ENCODE measurements at regions not wholly inside any gene's neighbourhood (a gene's known extent, or its start where the extent isn't known, plus 50 kb on each side); places are given as distances from the start of the nearest gene placed in this dataset.

DNA sequence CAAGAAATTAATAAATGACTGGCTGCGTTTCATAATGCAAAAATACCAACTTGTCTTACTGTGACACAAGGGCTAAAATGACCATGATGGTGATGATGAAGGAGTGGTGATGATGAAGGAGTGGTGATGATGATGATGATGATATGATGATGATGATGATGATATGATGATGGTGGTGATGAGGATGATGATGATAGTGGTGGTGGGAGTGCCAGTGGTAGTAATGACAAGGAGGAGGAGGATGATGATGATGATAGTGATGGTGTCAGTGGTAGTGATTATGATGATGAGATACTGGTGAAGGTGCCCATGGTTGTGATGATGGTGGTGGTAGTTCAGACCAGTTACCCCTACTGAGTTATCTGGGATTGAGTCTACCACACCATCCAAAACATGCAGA is 265.9 kb downstream of the FGFR2 start:
- no peak for DNase-seq (ENCODE audit: low spot score)

DNA sequence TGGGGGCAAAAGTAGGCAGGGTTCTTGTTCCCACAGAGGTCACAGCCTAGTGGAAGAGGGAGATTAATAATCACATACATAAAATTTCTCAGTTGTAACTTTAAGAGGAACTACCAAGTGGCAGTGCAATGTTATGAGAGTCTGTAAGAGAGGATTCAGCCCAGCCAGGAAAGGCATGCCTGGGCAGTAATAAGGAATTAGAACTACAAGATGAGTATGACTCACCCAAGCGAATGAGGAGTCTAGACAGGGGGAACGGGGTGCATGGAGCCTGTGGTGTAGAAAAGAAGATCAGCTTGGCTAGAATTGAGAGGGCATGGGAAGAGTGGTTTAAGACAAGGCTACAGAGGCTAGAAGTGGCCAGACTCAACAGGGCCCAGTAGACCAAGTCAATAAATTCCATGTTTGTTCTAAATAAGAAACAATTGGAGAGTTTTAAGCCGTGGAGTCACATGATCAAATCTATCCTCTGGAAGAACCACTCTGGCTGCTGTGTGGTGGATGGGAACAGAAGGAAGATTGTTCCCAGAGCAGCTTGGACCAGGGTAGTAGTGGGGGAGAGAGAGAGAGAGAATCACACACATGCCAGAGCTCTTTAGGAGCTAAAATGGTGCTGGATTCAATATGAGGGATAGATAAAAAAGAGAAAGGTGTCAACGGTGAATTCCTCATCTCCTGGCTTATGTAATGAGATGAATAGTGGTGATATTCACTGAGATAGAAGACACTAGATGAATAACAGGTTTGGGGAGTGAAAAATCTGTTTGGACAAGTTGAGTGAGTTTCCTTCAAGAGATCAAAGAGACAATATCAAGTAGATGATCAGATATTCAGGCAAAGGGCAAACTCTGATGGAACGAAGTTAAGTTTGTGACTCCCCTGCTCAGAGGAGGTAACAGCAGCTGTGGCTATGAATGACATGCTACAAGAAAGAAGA is 265.1 kb downstream of the FGFR2 start:
- DNase-seq (ENCODE audit: low spot score) = no peak

DNA sequence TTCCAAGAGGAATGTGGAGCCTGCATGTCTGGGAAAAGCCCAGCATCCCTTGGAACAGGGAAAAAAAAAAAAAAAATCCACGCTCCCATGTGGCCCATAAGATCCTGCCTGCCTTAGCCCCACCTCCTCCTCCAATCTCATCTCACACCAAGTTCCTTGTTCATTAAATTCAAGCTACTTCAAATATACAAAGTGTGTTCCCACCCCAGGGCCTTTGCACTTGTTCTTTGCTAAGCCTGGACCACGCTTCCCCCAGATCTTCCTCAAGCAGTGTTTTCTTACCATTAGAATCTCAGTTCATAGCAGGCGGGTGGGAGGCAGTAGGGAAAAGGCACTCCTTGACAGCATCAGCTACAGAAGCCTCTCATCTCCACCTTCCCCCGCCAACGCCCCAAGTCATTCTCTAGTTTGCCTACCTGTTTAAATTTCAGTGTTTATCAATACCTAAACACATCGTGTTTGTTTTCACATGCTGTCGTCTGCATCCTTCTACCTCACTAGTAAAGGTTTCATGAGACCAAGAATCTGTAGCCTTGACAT is 262.8 kb downstream of the FGFR2 start:
- no peak for DNase-seq (ENCODE audit: low spot score)

DNA sequence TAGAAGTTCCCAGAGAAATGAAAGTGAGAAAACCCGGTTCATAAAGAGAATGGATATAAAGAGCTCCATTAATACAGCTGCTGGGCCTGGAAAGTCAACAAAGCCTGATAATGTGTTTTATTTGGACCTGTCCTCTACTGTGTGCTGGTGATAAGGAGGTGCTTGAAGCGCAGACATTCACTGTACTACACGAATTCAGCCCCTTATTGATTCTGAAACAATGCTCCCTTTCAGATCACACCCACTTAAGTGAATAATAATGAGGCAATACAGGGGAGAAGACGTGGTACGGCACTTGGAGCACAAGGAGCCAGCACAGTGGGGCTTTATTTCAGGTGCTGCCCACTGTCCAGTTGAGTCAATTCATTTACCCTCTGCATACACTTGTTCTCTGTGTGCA is 260.8 kb downstream of the FGFR2 start:
- DNase-seq (ENCODE audit: low spot score) = no peak

DNA sequence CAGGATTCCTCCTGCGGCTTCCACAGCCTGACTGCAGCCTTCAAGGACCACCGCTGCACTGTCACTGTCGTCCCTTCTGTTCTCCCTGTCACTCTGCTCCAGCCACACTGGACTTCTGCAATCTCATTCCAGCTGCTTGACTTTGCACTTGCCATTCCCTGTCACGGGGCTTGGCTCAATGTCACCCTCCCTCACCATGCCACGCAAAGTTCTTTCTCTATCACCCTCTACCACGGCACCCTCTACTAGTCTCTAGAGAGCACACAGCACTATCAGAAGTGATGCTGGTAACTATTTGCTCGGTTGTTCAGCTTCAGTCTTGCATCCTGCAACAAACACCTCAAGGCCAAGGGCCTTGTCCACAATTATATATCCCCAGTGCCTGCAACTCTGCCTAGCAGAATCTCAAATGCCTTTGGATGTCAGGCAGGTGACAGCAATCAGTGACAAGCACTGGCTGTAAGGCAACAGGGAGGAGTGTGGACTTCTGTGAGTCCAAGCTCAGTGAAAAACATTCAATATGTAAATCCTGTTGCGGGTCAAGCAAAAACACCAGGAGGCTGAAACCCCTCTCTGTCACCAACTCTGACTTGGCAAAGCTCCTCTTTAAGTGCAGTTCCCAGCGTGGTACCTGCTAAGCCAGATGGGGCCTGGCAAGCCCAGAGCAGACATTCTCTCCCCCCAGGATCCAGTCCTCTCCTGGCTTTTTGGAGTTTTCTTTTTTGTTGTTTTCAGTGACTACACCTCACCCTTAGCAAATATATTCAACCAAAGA is 259.9 kb downstream of the FGFR2 start:
- no peak for DNase-seq (ENCODE audit: low spot score)

DNA sequence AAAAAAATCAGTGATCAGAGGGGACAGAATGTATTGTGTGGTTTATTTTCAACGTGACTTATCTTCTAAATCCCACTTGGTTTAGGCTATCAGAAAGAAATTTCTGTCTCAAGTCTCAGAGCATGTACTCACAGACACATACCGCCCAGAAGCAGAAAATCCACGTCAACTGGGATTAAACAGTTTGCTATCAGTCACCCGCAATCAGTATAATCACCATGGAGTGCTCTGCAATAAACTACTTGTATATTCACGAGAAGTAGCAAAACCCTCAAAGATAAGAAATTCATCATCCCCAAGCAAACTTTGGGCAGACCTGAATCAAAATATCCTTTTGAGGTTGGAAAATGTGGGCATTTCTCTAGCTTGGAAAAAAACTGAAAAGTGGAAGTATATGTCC is 259.1 kb downstream of the FGFR2 start:
- no peak for DNase-seq (ENCODE audit: low spot score)

DNA sequence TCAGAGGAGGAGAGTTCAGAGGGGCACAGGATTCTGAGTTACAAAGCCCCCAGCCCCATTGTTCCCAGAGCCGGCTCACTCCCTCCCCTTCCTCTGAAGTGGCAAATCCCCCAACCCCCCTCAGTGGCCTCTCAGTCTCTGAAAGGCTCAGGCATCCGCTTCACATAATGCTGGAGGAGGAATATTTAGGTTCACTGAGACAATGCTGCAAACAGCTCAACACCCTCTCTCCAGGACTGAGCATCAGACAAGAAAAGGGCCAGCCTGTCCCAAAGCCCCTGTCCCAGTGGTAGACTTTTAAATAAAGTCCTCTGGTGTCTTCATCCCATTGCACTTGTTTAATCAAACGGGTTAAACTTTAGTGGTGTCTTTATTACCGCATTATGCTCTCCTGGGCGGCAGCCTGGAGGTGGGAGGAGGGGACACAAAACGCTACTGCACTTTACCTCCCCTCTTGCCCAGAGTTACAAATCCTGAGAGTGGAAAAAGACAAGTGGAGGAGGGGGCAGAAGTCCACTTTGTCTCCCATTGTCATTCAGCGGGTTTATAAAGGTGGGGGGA is 257.9 kb downstream of the FGFR2 start:
- DNase-seq (ENCODE audit: low spot score) = no peak

DNA sequence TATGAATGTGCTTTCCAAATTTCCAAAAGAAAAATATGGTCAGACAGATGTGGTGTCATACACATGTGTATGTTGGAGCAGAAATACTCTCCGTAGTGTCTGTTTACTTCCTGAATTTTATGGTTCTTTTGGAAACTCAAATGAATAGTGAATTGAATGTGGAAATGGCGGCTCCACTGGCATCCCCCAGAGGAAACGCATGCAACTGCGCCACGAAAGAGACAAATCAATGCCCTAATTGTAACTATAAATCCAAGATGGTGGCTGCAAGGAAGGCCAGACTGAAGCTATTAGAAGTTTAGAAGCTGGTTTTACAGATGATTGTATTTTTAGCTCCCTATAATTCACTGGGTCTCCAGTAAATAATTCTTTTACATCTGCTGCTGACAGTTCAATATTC is 246.7 kb downstream of the FGFR2 start:
- no peak for DNase-seq (ENCODE audit: low spot score)

DNA sequence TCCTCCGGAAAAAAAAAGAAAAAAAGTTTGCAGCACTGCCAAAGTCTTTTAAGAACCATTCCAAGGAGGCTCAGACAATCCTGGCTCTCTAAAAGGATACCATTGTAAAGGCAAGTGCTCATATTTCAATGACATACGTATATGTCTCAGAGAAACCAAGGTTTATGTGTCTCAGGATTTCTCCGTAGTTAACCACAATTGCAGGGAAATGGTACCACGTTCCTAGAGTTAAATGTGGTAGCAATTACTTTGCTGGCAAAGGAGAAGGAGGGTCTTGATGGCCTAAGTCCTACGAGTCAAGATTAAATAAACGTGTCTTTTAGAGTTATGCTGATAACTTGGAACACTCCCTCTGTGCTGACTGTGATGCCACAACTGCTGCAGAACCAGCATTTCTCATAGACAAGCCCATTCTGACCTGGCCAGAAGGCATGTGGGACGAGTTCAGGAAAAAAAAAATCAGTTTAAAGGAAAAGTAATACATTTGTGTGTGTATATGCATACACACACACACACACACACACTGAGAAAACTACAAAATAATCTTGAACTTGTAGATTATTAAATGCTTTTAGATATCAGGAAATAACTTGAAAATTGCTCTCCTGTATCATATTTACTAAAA is 245.9 kb downstream of the FGFR2 start:
- DNase-seq (ENCODE audit: low spot score) = no peak

DNA sequence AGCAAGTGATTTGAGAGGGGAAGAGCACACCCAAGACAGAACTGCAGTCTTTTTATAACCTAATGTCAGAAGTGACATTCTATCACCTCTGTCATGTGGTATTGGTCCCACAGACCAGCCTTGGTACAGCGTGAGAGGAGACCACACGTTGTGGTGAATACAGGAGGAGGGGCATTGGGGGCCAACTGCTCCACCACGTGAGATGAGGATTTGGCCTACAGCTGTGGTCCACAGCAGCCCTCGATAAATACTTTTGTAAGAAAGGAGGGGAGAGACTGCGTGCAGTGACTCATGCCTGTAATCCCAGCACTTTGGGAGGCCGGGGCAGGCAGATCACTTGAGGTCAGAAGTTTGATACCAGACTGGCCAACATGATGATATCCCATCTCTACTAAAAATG is 243.1 kb downstream of the FGFR2 start:
- DNase-seq (ENCODE audit: low spot score) = no peak

DNA sequence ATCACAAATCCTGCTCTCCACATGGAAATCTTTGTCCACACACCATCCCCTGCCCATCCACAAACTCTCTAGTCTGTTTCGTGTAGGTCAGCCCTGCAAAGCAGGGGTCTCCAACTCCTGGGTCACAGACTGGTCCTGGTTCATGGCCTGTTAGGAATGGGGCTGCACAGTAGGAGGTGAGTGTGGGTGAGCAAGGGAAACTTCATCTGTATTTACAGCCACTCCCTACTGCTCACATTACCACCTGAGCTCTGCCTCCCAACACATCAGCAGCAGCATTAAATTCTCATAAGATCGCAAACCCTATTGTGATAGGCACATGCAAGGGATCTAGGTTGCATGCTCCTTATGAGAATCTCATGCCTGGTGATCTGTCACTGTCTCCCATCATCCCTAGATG is 242.1 kb downstream of the FGFR2 start:
- no peak for DNase-seq (ENCODE audit: low spot score)

DNA sequence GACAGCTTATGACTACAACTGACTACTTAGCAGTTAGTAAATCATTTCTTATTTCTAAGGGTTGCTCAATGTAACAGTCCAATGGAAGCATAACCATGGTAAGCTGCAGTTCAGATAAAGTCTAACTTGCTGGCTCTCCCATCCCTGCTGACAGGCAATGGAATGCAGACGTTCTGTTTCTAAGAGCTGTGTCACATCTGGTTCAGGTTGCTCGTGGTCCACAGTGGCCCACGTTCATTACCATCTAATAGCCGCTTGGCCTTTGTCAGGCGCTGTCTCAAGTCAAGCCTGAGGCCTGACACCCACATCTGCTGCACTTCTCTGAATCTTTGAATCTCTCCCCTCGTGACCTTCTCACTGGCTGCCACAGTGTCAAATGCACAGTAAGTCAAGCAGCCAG is 240.8 kb downstream of the FGFR2 start:
- DNase-seq (ENCODE audit: low spot score) = no peak

DNA sequence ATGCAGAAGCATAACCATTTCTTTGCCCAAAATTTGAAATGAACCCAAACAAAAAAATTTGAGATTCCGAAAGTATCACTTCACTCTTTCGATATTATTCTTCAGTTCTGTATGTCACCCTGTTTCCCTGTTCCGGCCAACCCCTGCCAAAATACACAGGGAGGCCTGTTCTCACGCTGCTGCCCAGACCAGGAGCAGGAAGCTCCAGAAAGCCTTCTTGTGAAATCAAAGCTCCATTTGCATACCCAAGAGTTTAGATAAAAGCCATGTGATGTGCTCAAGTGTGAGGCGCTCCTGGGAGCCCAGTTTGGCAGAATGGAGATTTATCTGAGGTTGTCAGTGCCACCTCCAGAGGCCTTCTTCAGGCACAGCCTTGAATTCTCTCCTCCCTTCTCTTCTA is 236.2 kb downstream of the FGFR2 start:
- DNase-seq (ENCODE audit: low spot score) = no peak

DNA sequence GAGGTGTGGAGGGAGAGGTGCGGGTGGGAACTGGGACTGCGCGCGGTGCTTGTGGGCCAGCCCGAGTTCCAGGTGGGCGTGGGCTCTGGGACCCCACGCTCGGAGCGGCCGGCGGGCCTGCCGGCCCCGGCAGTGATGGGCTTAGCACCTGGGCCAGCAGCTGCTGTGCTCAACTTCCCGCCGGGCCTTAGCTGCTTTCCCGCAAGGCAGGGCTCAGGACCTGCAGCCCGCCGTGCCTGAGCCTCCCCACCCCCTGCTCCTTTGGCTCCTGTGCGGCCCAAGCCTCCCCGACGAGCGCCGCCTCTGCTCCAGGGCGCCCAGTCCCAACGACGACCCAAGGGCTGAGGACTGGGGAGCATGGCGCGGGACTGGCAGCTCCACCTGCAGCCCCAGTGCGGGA is 232.7 kb downstream of the FGFR2 start:
- DNase-seq (ENCODE audit: low spot score) = no peak

DNA sequence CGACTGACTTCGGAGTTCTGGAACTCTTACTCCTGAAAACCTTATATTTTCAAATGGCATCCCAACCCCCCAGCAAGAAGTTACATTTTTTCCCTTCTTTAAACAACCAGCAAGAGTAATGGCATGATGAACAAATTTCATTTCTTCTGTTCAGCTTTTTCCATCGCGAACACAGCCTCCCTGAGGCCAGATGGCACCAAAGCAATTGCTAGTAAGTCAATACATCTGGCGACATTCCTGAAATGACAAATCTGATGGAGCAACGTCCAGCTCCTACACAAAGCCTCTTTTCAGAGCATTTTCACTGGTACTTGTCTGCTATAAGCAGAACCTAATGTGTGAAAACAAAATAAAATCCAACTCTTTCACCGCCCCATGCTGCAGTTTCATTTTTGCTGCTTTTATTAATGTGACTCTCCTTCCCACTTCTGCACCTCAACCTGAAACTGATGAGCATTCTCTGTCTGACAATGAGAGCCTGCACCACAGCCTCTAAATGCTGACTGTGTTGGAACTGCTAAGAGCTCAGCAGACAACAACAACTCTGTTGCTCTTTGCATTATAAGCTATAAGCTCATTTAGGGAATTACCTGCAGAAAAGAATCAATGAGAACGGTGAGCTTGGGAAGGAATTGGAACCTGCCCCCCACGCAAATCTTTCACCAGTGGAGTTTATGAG is 229.8 kb downstream of the FGFR2 start:
- DNase-seq (ENCODE audit: low spot score) = no peak

DNA sequence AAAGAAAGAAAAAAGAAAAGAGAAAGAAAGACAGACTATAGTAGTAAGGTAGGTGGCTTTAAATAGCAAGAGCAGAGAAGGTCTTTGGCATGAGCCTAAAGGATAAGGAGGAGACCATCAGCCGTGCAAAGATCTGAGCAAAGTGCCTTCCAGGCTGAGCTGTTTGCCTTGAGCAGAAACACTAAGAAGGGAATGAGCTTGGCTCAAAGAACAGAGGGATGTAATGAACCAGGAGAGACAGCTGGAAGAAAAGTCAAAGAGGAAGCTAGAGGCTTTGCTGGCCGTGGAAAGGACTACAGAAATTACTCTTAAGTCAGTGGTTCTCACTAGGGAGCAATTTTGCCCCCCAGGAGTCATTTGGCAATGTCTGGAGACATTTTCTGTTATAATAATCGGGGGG is 228.6 kb downstream of the FGFR2 start:
- DNase-seq (ENCODE audit: low spot score) = no peak

DNA sequence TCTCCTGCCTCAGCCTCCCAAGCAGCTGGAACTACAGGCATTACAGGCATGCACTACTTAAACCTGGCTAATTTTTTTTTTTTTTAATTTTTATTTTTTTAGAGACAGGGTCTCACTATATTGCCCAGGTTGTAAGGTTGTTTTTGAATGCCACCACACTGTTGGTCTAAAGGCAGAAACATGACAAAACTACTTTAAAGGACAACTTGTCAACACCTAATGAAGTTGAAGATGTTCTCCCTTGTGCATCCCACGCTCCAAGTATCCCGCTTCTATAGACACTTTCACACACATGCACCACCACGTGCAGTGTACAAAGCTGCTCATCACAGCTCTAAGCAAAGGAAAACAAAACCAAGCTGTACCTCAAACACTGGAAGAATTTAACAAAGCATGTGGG is 226.4 kb downstream of the FGFR2 start:
- no peak for DNase-seq (ENCODE audit: low spot score)

DNA sequence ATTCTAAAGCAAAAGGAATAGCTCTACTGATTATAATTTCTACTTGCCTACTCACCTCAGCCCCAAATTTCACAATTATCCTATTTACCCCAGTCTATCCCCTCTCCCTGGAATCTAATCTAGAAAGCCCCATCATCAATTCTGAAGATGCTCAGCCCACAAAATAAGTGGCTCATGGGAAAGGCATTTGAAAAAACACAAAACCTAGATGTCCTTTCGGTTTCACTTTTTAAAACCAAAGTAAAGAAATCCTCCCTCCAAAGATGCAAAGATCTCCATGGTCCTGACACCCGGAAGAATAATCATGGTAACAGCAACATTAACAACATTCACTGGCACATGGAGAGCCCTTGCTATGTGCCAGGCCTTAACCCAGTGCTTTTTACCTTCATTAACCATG is 224.8 kb downstream of the FGFR2 start:
- DNase-seq (ENCODE audit: low spot score) = no peak

DNA sequence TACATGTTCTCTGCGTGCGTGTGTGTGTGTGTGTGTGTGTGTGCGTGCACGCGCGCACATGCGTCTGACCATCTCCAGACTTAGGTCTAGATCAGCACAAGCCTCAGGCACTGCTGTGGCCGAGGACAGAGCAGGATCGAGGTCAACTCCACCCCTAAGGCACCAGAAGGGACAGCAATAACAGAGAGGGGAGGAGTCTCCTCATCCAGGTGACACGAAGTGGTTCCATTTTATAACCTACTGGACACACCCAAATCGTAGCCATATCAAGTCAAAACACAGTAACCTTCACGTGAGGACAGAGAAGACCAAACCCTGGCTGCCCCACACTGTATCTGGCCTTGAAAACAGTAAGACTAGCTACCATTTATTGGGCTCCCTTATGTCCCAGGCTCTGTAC is 224.1 kb downstream of the FGFR2 start:
- DNase-seq (ENCODE audit: low spot score) = no peak

DNA sequence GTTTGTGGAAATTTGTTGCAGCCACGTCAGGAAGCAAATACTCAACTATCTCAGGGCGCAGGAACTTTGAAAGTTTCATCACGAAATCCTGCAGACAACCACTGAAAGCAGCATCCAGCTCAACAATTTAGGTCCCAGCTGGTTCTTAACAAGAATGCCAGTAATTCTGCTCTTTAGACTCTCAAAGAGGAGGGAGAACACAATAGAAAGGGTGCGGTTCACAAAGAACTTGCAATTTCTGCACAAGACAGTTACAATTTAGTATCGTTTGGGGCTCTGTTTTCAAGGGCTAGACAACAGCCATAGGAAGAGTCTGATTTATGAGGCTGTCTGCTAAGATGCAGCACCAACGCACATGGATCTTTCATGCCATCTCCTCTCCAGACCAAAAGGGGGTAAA is 223.1 kb downstream of the FGFR2 start:
- DNase-seq (ENCODE audit: low spot score) = no peak

DNA sequence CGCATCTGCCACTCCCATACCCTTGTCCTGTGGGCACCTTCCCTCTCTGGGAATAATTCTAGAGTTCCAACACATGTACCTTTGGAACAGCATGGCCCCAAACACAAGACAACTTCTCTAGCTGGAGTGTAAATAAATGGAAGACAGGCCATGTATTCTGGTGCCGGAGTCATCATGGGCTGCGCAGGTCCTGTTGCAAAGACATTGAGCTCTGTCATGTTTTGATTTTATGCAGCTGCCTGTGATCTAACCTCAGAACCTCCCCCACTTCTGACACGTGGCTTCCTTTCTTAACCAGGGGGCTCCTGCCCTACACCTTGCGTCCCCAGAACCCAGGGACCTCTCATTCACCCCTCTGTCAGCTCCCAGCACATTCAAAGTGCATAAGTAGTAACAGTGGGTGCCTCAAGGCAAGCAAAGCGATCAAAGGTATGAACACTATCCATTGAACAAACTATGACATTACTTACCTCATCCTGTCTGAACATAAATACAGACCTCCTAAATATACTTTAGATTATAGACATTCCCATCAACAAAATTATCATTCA is 219.9 kb downstream of the FGFR2 start:
- no peak for DNase-seq (ENCODE audit: low spot score)

All from germinal center (tissue), 1 donor.